ENCODE measurements at regions not wholly inside any gene's neighbourhood (a gene's known extent, or its start where the extent isn't known, plus 50 kb on each side); places are given as distances from the start of the nearest gene placed in this dataset.
A peak's percentile ranks its signal among the peaks of the same experiment; 100 is the strongest.

DNA sequence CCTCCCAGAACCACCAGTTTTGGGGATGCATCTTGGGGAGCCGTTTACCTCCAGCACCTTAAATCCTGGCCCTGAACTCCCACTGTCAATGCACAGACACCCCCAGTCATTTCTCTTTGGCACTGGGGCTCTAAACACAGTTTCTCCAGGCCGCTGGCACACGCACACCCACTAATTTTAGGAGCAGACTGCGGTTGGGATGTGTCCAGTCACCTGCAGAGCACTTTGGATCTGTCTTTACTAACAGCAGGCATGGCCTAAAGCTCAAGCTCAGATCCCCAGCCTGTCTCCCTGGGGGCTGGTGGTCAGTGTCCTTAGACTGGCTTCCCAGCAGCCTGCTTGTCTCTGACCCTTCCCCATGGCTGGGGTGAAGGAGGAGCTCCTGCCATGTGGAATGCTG, 49.9 kb downstream of the SYNE3 start:
- no peak for DNase-seq

DNA sequence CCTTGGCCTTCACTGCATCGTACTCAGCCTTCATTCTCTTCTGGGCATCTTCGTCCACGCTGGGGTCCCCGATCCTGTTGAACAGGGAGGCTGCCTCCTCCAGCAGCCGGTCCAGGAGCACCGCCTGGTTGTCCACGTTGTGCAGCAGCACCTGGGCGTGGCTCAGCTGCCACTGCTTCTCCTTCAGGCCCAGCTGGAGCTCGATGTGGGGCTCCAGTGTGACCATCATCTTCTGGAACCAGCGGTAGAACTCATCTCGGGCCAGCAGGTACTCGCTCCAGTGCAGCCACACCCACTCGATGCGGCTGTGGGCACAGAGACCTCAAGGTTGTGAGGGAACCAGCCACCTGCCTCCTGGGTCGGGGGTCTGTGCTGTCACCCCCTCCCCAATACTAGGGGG, 50.5 kb downstream of the SYNE3 start:
- no peak for DNase-seq

DNA sequence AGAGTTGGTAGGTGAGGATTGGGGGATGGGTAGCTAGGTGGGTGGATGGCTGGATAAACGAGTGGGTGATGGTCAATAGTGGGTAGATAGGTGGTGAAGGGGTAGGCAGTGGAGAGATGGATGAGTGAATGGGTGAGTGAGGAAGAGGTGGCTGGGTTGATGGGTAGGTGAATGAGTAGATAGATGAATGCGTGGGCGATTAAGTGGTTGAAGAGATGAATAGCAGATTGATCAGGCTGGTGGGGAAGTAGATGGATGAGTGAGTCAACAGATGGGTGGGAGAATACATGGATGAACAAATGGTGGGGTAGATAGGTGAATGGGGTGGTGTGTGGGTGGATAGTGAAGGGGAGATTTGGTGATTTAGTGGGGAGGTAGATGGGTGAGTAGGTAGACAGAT, 51.1 kb downstream of the SYNE3 start:
- DNase-seq, result no peak

DNA sequence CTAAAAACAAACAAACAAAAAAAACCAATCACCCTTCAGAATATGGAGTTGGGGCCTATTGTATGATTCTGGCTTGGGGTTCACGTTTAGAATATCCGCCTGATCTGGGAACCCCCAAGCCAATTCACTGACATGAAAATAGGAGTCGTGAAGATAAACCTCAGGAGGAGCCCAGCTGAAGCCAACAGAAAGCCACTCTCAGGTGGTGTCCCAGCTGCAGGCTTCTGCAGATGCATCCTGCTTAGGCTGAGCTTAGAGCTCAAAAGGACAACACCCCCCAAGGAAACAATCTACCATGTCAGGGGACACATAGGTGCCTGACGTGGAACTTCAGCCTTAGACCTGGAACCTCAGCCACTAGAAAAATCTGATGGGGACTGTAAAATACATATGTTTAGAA, 51.9 kb downstream of the SYNE3 start:
- no peak for DNase-seq

DNA sequence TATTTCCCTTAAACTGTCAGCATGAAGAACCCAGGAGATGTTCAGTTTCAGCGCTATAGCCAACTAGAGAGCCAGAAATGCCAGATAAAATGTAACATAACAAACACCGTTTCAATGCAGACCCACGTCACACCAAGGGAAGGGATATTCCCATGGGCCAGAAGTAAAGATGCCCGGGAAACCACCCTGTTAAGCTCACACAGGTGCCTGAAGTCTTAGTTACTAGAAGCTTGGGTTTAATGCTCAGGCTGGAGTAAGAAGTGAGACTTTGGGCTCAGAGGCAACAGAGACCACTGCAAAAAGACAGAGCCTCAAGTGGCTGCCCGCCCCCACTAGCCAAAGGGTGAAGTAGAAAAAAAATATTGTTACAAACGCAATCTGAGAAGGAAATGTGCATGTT, 52.3 kb downstream of the SYNE3 start:
- DNase-seq, result no peak

DNA sequence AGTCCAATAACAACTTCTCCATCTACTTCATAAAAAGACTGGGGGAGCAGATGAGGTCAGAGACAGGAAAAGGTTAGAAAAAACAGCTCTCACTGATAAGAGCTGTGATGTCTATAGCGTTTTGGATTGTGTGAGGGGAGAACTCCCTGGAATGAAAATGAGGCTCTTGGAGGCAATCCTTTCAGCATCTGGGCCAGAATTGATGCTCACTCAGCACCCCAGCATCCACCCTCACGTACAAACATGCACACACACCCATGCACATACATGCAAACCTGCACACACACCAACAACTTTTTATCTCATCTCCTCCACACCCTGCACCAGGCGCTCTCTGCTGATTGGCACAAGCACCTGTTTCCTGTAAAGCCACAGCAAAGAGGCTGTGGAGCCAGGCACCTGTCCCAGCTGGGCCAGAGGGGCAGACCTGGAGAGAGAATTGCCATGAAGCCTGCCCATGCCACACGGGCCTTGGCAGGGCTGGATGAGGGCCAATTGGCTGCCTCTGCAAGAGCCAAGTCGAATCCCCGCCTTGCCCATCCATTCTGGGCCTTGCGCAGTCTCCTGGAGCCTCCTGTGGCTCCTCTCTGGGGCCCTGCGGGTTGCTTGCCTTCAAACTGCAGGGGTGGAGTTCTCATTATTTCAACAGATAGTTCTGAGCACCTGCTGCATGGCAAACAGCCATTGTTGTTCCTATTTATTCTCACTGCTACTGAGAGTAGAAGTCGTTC, 53.1 kb downstream of the SYNE3 start:
- DNase-seq, result no peak

DNA sequence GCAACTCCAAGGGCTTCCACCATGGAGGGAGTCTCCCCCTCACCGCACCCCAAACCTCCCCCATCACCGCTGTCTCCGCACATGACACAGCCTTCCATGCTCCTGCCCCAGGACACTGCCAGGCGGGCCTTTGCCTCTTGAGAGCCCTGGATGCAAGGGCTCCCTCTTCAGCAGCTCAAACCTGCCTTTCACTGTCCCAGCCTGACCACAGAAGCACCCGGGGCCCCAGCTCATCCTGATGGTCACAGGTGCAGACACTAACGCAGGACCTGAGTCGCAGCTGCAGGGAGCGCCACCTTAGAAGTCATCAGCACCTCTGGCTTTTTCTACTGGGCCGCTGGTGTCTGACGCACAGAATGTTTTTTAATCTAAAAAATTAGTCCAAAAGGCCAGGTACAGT, 54.0 kb downstream of the SYNE3 start:
- DNase-seq, result no peak

DNA sequence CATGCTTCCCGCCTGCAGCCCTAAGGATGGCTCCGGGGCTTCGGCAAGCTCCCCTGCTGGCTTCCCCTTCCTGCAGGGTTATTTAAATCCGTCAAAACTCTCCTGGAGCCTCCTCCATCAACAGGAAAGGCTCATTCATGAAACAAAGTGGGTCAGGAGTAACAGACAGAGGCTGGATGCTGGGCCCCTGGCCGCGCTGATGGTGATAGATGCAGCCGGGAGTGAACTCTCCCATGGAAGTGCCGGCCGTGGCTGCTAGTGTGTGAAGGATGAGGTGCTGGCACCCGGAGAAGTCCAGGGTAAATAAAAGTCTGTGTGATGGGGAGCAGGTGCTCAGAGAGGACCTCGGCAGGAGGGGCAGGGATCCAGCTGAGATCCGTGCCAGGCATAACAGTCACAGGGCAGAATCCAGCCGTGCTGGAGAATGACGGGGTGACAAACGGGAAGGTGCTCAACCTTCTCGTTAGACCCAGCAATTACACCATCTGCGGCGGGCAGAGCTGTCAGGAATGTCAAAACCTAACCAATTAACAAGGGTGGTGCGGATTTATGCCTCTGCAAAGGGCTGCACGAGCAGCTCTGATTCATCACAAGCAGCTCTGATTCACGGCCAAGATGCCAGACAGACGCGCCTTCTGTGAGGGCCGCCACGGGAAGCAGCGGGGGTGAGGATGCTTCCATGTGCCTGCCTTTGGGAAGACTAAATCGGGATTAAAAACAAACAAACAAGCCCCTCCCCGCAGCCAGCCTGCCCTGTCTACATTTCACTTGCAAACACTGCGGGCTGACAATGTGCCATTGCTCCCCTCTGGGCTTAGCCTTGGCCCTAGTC, 55.6 kb downstream of the SYNE3 start:
- DNase-seq, result no peak

DNA sequence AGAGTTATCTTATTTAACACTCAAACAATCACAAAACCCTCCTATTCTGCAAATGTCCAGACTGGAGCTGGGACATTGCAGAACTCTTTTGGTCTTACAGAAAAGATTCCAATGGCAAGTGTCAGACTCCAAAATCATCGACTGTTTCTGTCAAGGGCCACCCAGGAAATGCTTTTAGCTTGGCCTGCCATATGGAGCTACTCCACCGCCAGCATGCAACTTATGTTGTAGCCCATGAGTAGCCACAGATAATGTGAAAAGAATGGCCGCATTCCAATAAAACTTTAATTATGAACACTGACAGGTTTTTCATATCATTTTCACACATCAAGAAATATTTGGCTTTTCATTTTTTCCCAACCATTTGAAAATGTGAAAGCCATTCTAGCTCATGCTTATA, 57.5 kb downstream of the SYNE3 start:
- no peak for DNase-seq

DNA sequence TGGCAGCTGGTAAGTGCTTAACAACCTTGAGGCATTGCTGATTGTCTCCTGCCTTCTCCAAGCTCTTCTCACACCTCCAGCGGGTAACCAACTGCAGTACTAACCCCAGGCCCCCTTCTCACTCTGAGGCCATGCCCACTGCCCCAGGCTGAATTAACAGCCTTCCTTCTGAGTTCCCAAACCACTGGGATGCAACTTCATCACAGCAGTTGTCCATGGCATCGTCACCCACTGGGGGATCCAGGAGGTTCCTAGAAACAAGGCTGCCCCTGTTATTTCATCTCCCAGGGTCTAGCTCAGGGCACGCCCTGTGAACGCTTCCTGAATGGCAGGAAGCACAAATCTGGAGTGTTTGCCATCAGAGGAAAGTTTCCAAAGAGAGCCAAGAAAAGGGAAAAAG, 58.0 kb downstream of the SYNE3 start:
- DNase-seq, result no peak

DNA sequence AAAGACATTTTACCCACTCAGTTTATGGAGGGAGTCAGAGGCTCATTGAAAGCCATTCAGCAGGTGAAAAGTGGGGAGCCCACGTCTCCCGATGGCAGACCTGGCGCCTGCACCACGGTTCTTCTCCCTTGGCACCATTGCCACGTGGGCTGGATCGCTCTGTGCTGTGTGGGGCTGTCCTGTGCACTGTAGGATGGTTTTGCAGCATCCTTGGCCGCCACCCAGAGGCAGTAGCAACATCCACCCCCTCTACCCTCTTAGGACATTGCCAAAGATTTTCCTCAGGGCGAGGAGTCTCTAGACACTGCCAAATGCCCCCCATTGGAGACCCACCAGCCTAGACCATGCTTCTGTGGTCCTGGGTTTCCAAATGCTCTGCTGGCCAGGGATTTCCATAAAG, 60.2 kb downstream of the SYNE3 start:
- DNase-seq, result no peak

DNA sequence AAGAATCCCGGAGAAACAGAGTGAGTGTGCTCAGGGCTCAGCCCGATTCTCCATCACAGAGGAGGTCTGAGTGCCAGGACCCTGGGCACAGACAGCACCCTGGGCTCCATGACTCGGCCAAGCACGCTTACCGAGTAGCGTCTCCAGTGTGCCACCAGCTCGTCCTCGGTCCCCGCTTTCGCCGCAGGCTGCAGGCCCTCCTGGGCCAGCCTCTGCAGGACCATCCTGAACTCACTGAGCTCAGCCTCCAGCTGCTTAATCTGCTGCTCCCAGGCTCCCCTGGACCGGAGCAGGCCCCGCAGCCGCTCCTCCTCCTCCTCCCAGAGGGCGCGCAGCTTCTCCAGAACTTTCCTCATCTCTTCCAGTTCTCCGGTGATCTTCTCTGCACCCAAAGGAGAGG, 61.2 kb downstream of the SYNE3 start:
- no peak for DNase-seq

DNA sequence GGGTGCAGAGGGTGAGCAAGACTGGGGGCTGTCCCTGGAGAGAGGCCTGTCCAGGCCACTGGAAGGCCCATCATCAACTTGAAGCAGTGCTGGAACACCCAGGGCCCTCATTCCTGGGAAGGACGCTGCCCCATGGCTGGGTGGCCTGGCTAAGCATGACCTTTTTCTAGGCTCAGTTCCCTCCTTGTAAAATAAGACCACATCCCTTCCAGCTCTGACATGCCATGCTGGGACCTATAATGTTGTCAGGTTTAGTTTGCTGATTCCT, 62.8 kb downstream of the SYNE3 start:
- no peak for DNase-seq

DNA sequence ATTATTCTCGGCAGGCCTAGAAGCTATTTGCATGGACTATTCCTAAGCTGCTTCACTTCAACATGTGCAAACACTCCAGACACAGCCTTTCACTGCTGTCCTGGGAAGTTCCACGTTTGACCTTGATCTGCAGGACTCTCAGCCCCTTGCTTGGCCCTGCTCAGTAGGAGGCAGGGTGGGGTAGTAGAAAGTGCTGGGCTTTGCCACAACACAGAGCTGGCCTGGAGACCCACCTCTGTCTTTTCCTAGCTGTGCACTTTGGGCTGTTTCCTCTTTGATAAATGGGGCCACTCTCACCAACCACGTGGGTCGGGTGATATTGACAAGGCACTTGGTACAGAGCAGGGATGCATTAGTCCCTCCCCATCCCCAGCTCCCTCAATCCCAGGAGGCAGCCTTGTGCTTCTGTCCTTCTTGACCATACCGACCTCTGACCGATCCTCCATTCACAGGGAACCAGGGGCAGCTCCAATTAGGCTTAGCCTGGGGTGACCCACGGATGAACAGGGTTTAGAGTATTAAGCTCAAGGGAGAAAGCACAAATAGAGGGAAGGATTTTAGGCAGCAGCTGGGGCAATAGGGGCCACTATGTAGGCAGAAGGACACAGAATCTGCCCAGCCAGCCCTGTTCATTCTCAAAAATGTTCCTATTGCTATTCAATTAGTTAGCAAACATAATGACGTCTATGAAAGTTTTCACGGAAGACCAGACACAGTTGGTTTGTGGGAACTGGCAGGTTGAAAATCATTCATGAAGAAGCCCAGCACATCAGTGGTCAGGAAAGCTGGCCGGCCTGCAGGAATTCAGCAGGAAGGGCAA, 63.3 kb downstream of the SYNE3 start:
- no peak for DNase-seq

DNA sequence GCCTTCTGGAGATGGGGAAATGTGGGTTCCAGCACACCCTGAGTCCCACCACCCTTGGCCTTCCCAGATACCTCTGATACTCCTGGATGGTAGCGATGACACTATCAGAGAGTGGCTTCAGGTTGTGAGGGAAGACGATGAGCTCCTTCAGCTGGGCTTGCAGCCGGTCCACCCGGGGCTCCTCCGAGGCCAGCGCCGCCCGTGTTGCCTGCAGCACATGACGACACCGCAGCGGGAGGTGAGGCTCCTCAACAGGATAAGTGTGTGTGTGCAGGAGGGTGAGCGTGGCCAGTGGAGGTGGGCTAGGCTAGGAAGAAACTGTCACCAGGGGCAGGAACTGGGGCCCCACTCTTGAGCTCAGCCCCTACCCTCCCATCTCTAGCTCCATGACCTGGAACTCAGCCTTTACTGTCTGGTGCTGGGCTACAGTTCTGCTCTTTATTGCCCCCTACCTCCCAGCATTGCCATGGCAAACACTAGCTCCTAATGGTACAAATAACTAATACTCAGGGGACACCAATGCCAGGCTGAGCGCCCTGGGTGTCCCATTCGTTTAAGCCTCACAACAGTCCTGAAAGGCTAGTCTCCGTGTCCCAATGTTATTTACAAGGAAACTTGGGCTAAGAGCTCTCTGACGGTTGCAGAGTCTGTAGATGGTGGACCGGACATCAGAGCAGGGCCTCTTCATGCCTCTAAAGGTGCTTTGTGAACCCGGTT, 64.1 kb downstream of the SYNE3 start:
- DNase-seq, result no peak

DNA sequence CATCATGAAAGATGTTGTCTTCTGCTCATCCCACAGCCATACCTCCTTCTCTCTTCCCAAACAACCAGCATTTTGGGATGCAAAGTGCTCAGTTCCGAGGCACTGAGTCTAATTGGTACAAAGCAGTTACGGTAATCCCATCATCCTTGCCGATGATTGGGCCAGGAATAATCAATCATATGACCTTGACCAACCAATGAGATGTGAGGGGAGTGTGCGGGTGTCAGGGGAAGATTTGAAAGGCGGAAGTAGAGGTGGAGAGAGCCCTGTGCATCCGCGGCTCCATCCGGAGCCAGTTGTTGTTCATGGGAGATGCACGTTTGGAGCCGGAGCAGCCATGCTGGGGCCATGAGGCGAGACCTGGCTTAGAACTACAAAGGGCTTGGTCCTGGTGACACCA, 67.3 kb downstream of the SYNE3 start:
- DNase-seq, result no peak

DNA sequence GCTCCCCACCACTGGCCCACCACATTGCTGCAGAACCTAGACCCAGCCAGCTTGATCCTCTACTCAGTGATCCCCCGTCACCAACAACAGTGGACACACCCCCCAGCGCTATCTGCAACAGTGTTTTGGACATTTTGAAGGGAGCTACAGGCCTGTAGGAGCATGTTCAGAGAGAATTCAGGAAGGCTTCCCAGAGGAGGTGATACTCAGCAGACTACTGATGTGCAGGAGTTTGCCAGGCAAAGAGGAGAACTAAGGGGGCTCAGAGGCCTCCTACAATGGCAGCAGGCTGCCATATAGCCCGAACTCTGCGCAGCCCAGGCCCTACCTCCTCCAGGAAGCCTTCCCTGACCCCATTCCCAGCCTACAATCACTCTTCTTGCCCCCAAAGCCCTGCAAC, 70.0 kb downstream of the SYNE3 start:
- DNase-seq, result no peak

DNA sequence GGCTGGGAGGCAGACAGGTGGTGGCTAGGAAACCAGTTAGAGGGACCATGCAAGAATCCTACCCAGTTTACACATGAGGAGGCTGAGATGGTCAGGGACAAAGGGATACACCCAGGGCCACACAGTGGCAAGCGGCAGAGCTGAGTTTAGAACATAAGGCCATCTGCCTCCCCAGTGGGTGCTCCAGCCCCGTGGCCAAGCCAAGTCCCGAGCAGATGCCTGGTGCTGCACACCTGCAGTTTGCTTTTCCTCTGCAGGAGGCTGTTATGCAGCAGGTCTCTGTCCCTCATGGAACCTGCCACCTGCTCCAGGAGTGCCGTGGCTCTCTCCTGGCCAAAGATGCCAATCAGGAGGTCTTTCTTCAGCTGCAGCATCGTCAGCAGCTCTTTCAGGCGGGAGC, 70.8 kb downstream of the SYNE3 start:
- no peak for DNase-seq

DNA sequence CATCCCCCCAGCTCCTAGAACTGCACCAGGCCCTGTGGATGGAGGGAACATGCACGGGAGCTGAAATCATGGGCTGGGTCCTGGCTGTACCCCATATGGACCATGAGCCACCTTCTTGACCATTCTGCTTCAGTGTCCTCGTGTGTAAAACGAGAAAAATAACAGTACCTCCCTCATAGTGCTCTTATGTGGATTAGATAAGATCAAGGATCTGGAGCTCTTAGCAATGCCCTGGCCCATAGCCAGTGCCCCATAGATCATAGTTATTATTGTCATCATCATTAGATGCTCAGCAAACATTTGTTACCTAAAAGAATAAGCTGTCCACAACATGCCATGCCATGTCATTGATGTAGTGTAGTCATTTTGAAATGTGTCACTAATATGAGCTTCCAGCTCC, 71.3 kb downstream of the SYNE3 start:
- no peak for DNase-seq

DNA sequence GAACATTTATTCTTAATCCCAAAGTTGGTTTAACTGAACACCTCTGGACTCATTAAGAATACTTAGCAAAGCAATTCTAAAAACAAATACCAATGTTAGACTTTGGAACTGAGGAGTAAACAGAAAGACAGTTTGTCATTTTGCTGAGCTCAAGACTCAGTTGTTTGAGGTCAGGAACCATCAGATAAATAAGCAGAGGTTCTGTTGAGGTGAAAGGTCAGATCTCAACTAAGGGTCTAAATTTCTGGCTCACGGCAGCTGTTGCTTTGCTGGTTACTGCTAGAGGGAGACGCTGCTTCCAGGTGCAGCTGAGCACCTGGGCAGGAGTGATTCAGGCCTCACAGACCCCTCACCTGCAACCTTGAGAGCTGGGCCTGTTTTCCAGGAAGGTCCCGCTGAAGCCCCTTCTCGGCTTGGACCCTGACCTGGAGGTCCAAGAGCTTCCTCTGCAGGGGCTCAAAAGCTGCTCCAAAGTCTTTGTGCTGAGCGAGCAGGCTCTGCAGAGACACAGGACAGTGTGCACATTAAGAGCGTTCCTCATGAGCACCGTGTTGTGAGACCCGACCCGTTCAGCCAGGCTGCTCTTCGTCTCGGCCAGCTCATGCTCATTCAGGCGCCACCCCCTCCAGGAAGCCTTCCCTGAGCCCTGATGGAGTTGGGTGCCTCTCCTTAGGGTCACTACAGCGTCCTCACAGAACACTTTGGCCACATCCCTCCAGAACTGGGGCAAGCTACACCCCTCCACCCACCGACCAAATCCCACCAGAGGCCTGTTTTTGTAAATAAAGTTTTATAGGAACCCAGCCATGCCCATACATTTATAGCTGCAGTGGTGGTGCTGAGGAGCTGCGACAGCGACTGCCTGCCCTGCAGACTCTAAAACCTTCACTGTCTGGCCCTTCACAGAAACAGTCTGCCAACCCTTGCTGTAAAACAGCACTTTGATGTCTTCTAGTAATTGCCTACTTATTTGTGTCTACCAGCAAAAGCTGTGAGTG, 72.0 kb downstream of the SYNE3 start:
- no peak for DNase-seq

DNA sequence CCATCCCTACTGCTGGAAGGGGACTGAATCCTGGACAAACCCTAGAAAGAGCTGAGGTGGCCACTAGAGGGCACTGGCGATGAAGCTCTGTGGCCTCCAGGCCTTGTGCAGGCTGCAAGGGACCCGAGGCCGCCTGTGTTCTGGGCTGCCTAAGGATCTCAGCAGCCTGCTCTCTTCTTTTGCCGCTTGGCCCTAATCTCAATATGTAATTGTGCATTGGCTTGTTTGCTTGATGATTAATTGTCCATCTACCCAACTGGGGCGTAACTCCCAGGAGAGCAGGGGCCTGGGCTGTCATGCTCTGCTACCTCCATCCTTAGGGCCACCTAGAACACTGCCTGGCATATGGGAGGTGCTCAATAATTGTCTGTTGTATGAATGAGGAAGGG, 73.8 kb downstream of the SYNE3 start:
- DNase-seq, result peak; percentile 48

DNA sequence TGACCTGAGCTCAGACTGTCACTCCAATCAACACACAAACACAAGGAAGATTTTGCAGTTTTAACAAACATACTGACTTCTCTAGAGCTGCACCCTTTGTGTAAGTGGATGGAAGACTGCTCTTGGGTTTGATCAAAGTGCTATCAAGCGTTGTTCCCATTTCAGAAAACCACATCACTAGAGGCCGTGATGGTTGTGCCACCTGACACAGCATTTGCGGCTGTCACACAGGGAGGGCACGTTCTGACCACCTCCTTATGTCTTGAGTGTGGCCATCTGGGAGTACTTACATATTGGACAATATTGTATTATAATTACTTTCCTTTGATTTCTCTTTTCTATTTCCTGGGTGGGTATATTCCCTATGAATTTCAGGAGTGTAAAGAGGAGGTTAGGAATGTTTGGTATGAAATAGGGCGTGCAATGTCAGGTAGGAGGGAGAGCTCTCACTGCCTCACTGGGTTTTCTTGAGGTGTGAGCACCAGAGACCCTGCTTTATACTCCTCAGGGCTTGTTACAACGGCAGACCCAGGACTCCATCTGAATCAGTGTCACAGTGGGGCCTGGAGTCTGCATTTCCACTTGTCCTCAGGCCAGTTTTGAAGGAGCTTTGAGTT, 74.3 kb downstream of the SYNE3 start:
- no peak for DNase-seq
